HG02970 (cell line): ENCODE measurements at regions not wholly inside any gene's neighbourhood (a gene's known extent, or its start where the extent isn't known, plus 50 kb on each side); places are given as distances from the start of the nearest gene placed in this dataset.
"Not testable (repeated sequence)": the region's sequence is repeated elsewhere in the genome, so short reads cannot be mapped to it uniquely, and the experiment has no call there.

ENCODE experiments used
- ATAC-seq: cut with Tn5 transposase; IDR thresholded peaks from one replicate; pipeline ENCODE4 v1.9.1; 2021; ENCODE audit warnings: mild to moderate bottlenecking, moderate library complexity, moderate number of reproducible peaks; ENCODE audit not compliant: unreplicated experiment, low FRiP score

DNA sequence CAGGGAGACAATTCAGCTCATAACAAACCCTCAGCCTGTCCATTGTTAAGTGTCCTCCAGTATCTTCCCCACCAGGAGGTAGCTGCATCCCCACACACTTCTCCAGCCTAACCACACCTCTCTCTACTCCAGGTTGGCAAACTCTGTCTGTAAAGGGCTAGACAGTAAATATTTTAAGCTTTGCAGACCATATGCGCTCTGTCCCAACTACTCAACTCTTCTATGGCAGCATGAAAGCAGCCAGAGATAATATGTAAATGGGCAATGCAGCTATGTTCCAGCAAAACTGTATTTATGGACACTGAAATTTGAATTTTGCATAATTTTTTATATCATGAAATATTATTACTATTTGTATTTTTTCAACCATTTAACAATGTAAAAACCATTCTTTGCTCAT lies 230.4 kb upstream of the STT3B start:
- ATAC-seq = no peak

GRCh38 chr3:31305340-31305739 lies 227.4 kb upstream of the STT3B start:
- no peak for ATAC-seq

- ATAC-seq = no peak
These were observed 225.5 kb upstream of the STT3B start for GRCh38 chr3:31307131-31307785.

DNA sequence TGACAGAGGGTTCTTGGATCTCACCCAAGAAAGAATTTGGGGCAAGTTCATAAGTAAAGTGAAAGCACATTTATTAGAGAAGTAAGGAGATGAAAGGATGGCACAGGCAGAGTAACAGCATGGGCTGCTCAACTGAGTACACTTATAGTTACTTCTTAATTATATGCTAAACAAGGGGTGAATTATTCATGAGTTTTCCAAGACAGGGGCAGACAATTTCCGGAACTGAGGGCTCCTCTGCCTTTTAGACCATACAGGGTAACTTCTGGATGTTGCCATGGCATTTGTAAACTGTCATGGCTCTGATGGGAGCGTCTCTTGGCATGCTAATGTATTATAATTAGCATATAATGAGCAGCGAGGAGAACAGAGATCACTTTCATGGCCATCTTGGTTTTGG lies 221.2 kb upstream of the STT3B start:
- ATAC-seq = no peak

GRCh38 chr3:31312400-31312799 lies 220.3 kb upstream of the STT3B start:
- no peak for ATAC-seq

- no peak for ATAC-seq
These were observed 218.5 kb upstream of the STT3B start for GRCh38 chr3:31314258-31314657.

- no peak for ATAC-seq
These were observed 213.4 kb upstream of the STT3B start for GRCh38 chr3:31319332-31319731.

GRCh38 chr3:31321620-31322019 lies 211.1 kb upstream of the STT3B start:
- ATAC-seq = no peak

DNA sequence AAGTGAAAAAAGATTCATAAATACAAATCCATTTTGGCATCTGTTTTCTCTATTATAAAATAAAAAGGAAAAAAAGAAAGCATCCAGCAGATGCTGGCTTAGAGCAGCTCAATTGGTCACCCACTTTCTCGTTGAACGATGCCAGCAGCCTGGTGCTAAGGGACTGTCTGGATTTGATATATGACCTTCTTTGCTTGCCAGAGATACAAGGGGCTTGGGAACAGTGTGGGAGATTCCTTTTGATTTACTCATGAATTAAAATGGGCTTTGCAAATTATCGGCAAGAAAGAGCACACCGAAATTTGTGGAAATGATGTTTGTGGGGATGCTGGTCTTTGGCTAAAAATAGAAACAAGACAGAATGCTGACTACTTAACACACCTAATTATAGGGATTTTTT lies 210.3 kb upstream of the STT3B start:
- no peak for ATAC-seq

- not testable (repeated sequence) for ATAC-seq
These were observed 204.8 kb upstream of the STT3B start for GRCh38 chr3:31327826-31328357.

DNA sequence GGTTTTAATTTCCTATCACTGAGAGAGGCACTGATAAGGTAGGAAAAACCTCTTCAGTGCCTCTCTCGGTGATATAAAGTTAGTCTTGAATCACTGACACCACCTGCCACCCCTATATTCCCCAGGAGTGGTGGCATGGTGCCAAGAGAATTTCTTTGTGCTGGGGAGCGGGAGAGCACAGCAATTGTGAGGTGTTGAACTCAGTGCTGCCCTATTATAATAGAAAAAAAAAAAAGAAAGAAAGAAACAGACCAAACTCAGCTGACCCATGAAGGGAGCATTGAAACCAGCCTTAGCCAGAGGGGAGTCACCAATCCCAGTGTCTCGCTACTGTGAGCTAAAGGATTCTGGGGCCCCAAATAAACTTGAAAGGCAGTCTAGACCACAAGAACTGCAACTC lies 201.4 kb upstream of the STT3B start:
- ATAC-seq = no peak

DNA sequence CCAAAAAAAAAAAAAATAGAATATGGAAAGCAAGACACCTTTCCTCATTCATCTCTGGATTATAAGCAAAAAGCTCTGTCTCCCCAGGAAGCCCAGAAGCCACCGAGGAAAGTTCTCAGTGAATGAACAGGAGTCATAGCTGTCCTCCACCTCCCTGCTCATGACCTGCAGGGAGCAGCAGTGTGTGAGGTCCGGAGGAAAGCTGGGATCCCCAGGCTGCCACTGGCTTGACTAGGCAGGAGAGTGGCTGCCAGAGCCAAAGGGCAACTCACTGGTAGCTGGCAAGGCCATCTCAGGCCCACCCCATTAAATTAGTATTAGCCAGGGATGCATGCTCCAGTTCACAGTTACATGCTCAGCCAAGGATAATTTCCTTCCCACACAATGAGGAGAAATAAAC lies 191.6 kb upstream of the STT3B start:
- no peak for ATAC-seq

DNA sequence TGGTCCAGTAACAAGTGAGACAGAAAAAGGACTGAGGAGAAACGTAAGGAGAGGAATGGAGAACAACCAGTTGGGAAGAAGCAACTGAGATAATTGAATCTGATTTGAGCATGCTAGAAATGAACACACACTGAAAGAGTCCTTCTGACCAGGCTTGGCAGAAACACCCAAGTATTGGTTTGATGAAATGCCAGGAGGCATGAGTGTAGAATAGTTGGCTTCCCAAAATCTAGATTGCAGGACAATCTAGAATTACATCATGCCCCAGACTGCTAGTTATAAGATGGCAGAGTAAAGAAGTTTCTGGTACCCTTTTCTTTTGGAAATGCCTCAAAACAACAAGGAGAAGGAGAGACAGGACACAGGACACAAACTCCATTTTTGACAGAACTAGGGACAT lies 189.7 kb upstream of the STT3B start:
- ATAC-seq = no peak

DNA sequence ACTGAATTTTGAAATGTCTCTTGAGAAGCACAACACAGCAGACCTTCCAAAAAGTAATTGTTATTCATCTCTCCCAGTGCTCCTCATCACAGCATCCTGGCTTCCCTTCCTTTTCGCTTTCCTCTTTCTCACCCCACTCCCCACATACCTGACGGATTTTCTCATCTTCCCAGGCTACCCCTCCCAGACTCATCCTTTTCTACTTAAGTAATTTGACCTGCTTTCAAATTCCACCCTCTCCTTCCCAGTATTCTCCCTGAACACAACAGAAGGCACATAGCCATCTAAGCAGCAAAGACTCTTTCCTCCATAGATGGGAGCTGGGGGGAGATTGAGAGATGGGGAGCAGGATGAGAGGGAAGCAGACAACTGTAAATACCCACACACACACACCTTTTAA lies 187.1 kb upstream of the STT3B start:
- ATAC-seq = no peak

DNA sequence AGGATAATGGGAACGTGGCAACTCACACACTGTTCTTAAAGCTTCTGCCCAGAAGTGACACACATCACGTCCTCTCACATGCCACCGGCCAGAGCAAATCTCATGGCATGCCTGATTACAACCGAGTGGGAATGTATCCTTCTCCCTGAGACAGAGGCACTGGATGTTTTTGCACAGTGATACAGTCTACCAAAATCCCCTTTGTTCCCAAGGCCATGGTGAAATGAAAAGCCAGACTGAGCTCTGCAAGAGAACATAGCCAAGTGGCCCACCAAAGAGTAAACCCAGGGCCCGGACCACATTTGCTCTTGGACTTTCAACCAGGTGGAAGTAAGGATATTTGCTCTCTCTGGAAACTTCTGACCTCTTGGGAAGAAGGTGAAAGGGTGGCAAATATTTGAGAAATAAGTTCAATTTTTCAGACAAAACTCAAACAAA lies 186.2 kb upstream of the STT3B start:
- ATAC-seq = no peak

DNA sequence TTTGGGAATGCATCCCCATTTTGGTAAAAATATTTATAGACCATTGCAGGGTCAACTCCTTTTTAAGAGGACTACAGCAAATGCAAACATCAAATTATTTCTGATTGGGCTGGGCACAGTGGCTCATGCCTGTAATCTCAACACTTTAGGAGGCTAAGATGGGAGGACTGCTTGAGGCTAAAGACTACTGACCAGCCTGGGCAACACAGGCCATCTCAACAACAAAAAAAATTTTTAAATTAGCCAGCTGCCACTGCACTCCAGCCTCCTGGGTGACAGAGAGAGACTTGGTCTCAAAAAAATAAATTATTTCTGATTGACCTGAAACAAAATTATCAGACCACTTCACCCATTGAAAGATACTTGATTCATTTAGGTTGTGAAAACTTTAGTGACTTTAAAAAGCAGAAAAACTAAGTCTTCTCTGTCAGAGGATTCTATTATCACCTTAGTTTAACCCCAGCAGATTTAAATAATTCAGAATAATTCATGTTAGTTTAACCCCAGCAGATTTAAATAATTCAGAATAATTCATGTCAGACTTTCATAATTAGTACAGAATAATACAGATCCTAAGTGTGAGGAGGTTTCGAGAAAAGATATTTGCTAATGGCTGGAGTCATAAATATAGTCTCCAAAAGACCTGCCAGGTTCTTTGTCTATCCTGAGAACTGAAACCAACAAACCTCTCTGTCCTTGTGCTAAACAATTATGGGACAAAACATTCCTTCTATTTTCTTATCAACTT lies 183.6 kb upstream of the STT3B start:
- no peak for ATAC-seq

DNA sequence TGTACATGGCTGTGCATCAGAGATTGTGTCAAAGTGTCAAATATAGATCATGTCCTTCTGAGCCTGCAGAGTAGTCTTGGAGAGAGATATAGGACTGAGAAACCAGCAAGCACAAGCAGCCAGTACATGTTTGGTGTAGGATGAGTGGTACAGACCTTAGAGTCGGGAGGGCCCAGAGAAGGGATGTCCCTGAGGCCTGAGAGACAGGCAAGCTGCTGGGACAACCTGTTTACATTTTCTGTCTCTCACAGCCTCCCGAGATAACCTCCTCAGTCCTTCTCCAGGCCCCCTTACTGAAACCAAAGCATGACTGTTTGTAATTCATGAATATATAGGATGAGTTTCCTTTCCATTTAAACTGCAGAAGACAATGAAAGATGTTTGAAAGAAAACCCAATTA lies 182.4 kb upstream of the STT3B start:
- no peak for ATAC-seq

DNA sequence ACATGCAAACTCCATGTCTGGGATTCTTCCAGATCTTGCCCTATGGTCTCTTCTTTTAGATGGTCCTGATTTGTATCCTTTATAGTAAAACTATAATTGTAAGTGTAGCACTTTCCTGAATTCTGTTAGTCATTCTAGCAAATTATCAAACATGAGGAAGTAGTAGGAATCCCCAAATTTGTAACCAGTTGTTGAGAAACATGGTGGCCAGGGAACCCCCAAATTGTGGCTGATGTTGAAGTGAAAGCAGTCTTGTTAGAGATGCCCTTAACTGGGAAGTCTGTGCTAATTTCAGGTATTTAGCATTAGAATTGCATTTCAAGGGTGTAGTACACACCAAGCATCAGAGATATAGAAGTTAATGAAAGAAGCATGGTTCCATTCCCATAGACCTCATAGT lies 180.4 kb upstream of the STT3B start:
- no peak for ATAC-seq

- ATAC-seq = no peak
These were observed 179.6 kb upstream of the STT3B start for GRCh38 chr3:31353166-31353565.

- no peak for ATAC-seq
These were observed 178.4 kb upstream of the STT3B start for GRCh38 chr3:31354373-31354772.

GRCh38 chr3:31355807-31356206 lies 176.9 kb upstream of the STT3B start:
- ATAC-seq = no peak

DNA sequence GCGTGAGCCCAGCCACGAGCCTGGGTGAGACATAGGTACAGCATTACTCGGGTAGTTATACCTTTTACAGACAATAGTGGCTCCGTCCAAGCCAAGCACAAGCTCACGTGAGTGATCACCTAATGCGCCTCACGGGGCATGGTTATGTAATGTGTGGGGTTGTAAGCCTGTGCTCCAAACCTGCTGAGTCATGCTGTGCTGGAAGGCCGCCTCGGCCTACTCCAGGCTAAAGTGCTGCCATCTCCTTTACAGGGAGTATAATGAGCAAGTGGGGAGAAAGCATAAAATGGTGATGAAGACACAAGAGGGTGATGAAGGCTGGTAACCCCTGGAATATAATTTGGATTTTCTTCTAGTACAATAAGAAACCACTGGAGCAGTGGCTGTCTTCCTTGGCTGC lies 175.8 kb upstream of the STT3B start:
- ATAC-seq = no peak
